ENCODE measurements at regions not wholly inside any gene's neighbourhood (a gene's known extent, or its start where the extent isn't known, plus 50 kb on each side); places are given as distances from the start of the nearest gene placed in this dataset.

GRCh38 chr2:239768031-239768790 lies 256.9 kb downstream of the NDUFA10 start:
- DNase-seq (ENCODE audit: extremely low read depth, low read depth), result no peak

GRCh38 chr2:239767021-239767905 lies 257.9 kb downstream of the NDUFA10 start:
- no peak for DNase-seq (ENCODE audit: extremely low read depth, low read depth)

GRCh38 chr2:239765911-239766310 lies 259.2 kb downstream of the NDUFA10 start:
- DNase-seq (ENCODE audit: extremely low read depth, low read depth), result no peak

GRCh38 chr2:239765076-239765845 lies 259.9 kb downstream of the NDUFA10 start:
- DNase-seq (ENCODE audit: extremely low read depth, low read depth), result no peak

GRCh38 chr2:239763433-239764097 lies 261.6 kb downstream of the NDUFA10 start:
- DNase-seq (ENCODE audit: extremely low read depth, low read depth), result no peak

GRCh38 chr2:239762655-239763269 lies 262.4 kb downstream of the NDUFA10 start:
- DNase-seq (ENCODE audit: extremely low read depth, low read depth), result no peak

- DNase-seq (ENCODE audit: extremely low read depth, low read depth), result no peak
Observed at GRCh38 chr2:239762106-239762505, 263.0 kb downstream of the NDUFA10 start.

GRCh38 chr2:239760596-239760995 lies 264.5 kb downstream of the NDUFA10 start:
- no peak for DNase-seq (ENCODE audit: extremely low read depth, low read depth)

- peak; percentile 42 for DNase-seq (ENCODE audit: extremely low read depth, low read depth)
Observed at GRCh38 chr2:239758279-239758877, 266.8 kb downstream of the NDUFA10 start.

GRCh38 chr2:239756790-239757760 lies 268.1 kb downstream of the NDUFA10 start:
- no peak for DNase-seq (ENCODE audit: extremely low read depth, low read depth)

GRCh38 chr2:239756031-239756789 lies 268.9 kb downstream of the NDUFA10 start:
- no peak for DNase-seq (ENCODE audit: extremely low read depth, low read depth)

GRCh38 chr2:239753401-239753837 lies 271.7 kb downstream of the NDUFA10 start:
- no peak for DNase-seq (ENCODE audit: extremely low read depth, low read depth)

- peak; percentile 33 for DNase-seq (ENCODE audit: extremely low read depth, low read depth)
Observed at GRCh38 chr2:239752951-239753350, 272.2 kb downstream of the NDUFA10 start.

GRCh38 chr2:239751679-239752355 lies 273.3 kb downstream of the NDUFA10 start:
- no peak for DNase-seq (ENCODE audit: extremely low read depth, low read depth)

GRCh38 chr2:239750929-239751678 lies 274.0 kb downstream of the NDUFA10 start:
- DNase-seq (ENCODE audit: extremely low read depth, low read depth), result no peak
